ENCODE measurements at regions not wholly inside any gene's neighbourhood (a gene's known extent, or its start where the extent isn't known, plus 50 kb on each side); places are given as distances from the start of the nearest gene placed in this dataset.

- ATAC-seq (ENCODE audit: low read depth) (no peak), DNase-seq (ENCODE audit: low spot score) (no peak)
- H3K27ac ChIP-seq (ENCODE audit: poor library complexity, severe bottlenecking), result no peak overlapping the region
- peaks cover 5% of the 10 kb centered on the region for H3K27me3 ChIP-seq (ENCODE audit: insufficient read depth, poor library complexity, severe bottlenecking)
- H3K9me3 ChIP-seq (ENCODE audit: severe bottlenecking), result no peaks in the 10 kb centered on the region
- no peaks in the 10 kb centered on the region for H3K36me3 ChIP-seq (ENCODE audit: low read depth)
- TF ChIP-seq CTCF (IDR thresholded peaks at IDR 0.05; ENCODE audit: poor library complexity, severe bottlenecking), result no peak
- H3K4me1 ChIP-seq (ENCODE audit: insufficient read depth, poor library complexity, severe bottlenecking), result no peaks in the 10 kb centered on the region
- H3K4me3 ChIP-seq (ENCODE audit: severe bottlenecking), result no peak overlapping the region
These were observed 89.8 kb upstream of the GNAO1 start for GRCh38 chr16:56101480-56101879.

DNA sequence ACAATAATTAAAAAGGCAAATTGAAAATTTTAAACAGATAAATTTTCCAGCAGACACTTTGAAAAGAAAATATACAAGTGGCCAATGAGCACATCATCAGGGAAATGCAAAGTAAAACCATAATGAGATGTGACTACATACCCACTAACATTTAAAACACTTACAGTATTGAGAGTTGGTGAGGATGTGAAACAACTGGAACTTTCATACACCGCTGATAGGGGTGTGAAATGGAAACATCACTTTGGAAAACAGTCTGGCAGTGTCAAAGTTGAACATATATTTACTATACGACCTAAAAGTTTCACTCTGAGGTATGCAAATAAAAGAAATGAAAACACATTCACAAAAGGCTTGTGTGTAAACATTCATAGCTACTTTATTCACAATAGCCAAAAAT lies 94.0 kb upstream of the GNAO1 start:
- DNase-seq (ENCODE audit: low spot score), result no peak
- Histone ChIP-seq H3K27me3 (ENCODE audit: insufficient read depth, poor library complexity, severe bottlenecking) (peaks cover 8% of the 10 kb centered on the region), H3K4me3 (ENCODE audit: severe bottlenecking) (no peak overlapping the region), H3K27ac (ENCODE audit: poor library complexity, severe bottlenecking) (no peak overlapping the region), H3K4me1 (ENCODE audit: insufficient read depth, poor library complexity, severe bottlenecking) (no peaks in the 10 kb centered on the region), H3K36me3 (ENCODE audit: low read depth) (no peaks in the 10 kb centered on the region), H3K9me3 (ENCODE audit: severe bottlenecking) (no peaks in the 10 kb centered on the region)
- ATAC-seq (ENCODE audit: low read depth), result no peak
- TF ChIP-seq CTCF (IDR thresholded peaks at IDR 0.05; ENCODE audit: poor library complexity, severe bottlenecking), result no peak

- peaks cover 7% of the 10 kb centered on the region for H3K27me3 ChIP-seq (ENCODE audit: insufficient read depth, poor library complexity, severe bottlenecking)
- ATAC-seq (ENCODE audit: low read depth) (no peak), DNase-seq (ENCODE audit: low spot score) (no peak)
- no peaks in the 10 kb centered on the region for H3K36me3 ChIP-seq (ENCODE audit: low read depth)
- H3K27ac ChIP-seq (ENCODE audit: poor library complexity, severe bottlenecking), result no peak overlapping the region
- H3K4me1 ChIP-seq (ENCODE audit: insufficient read depth, poor library complexity, severe bottlenecking), result no peaks in the 10 kb centered on the region
- no peak for TF ChIP-seq CTCF (IDR thresholded peaks at IDR 0.05; ENCODE audit: poor library complexity, severe bottlenecking)
- no peaks in the 10 kb centered on the region for H3K9me3 ChIP-seq (ENCODE audit: severe bottlenecking)
- H3K4me3 ChIP-seq (ENCODE audit: severe bottlenecking), result no peak overlapping the region
These were observed 97.1 kb upstream of the GNAO1 start for GRCh38 chr16:56094231-56094630.

DNA sequence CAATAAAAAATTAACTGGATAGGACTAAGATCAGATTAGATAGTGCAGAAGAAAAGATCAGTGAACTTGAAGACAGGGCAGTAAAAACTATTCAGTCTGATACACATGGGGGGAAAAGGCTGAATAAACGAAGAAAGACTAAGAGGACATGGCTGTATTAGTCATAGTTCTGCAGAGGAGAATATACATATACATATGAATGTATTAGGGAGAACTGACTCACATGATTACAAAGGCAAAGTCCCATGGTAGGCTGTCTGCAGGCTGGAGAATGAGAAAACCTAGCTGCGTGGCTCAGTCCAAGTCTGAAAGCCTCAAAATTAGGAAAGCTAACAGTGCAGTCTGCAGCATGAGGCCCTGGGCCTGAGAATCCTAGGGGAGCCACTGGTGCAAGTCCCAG lies 98.2 kb upstream of the GNAO1 start:
- TF ChIP-seq CTCF (IDR thresholded peaks at IDR 0.05; ENCODE audit: poor library complexity, severe bottlenecking), result no peak
- ATAC-seq (ENCODE audit: low read depth) (peak; percentile 40; the same call in 1 of the 3 replicates), DNase-seq (ENCODE audit: low spot score) (no peak)
- no peak overlapping the region for H3K4me3 ChIP-seq (ENCODE audit: severe bottlenecking)
- no peaks in the 10 kb centered on the region for H3K36me3 ChIP-seq (ENCODE audit: low read depth)
- no peak overlapping the region for H3K27ac ChIP-seq (ENCODE audit: poor library complexity, severe bottlenecking)
- H3K27me3 ChIP-seq (ENCODE audit: insufficient read depth, poor library complexity, severe bottlenecking), result peaks cover 7% of the 10 kb centered on the region
- H3K4me1 ChIP-seq (ENCODE audit: insufficient read depth, poor library complexity, severe bottlenecking), result no peaks in the 10 kb centered on the region
- H3K9me3 ChIP-seq (ENCODE audit: severe bottlenecking), result no peaks in the 10 kb centered on the region

DNA sequence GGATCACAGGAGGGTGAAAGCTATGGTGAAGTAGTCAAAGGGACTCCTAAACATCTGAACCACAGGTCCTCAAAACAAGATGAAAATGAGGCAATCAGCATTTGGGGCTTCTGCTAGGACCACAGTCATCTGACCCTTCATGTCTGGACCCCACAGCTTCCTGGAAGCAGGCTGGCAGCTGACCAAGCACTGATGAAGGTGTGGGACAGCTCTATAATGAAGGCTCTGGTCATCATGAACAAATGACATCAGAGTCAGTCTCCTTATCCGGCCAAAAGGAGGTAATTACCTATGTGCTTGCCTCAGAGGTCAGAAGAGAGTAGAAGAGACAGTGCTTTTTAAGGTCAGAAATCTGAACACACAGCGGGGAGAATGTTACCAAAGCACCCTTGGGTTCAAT lies 101.2 kb upstream of the GNAO1 start:
- Histone ChIP-seq H3K36me3 (ENCODE audit: low read depth) (no peaks in the 10 kb centered on the region), H3K27me3 (ENCODE audit: insufficient read depth, poor library complexity, severe bottlenecking) (peaks cover 1% of the 10 kb centered on the region), H3K27ac (ENCODE audit: poor library complexity, severe bottlenecking) (no peak overlapping the region), H3K4me3 (ENCODE audit: severe bottlenecking) (no peak overlapping the region), H3K4me1 (ENCODE audit: insufficient read depth, poor library complexity, severe bottlenecking) (no peaks in the 10 kb centered on the region), H3K9me3 (ENCODE audit: severe bottlenecking) (no peaks in the 10 kb centered on the region)
- DNase-seq (ENCODE audit: low spot score) (no peak), ATAC-seq (ENCODE audit: low read depth) (no peak)
- no peak for TF ChIP-seq CTCF (IDR thresholded peaks at IDR 0.05; ENCODE audit: poor library complexity, severe bottlenecking)

All from RWPE2 (cell line).